ENCODE measurements at regions not wholly inside any gene's neighbourhood (a gene's known extent, or its start where the extent isn't known, plus 50 kb on each side); places are given as distances from the start of the nearest gene placed in this dataset.

- Histone ChIP-seq H3K9me3 (peaks cover 0 to 25% (median 0%) of the 10 kb centered on the region in 4 donors), H3K36me3 (no peaks in the 10 kb centered on the region), H3K27me3 (no peaks in the 10 kb centered on the region), H3K4me1 (peaks cover 0 to 7% (median 0%) of the 10 kb centered on the region in 4 donors), H3K4me3 (no peak overlapping the region), H3K27ac (no peak overlapping the region)
- TF ChIP-seq, protein P1, sequence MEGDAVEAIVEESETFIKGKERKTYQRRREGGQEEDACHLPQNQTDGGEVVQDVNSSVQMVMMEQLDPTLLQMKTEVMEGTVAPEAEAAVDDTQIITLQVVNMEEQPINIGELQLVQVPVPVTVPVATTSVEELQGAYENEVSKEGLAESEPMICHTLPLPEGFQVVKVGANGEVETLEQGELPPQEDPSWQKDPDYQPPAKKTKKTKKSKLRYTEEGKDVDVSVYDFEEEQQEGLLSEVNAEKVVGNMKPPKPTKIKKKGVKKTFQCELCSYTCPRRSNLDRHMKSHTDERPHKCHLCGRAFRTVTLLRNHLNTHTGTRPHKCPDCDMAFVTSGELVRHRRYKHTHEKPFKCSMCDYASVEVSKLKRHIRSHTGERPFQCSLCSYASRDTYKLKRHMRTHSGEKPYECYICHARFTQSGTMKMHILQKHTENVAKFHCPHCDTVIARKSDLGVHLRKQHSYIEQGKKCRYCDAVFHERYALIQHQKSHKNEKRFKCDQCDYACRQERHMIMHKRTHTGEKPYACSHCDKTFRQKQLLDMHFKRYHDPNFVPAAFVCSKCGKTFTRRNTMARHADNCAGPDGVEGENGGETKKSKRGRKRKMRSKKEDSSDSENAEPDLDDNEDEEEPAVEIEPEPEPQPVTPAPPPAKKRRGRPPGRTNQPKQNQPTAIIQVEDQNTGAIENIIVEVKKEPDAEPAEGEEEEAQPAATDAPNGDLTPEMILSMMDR (IDR thresholded peaks at IDR 0.05) = no peak
- TF ChIP-seq POLR2A (IDR thresholded peaks at IDR 0.05) (no peak), EP300 (IDR thresholded peaks at IDR 0.05) (no peak)
- WGBS, 2 donors = 35 to 44% methylated on average over 4 of the region's 4 CpGs
- no peak for DNase-seq (ENCODE audit: low spot score in 2 of 2)
Measured at GRCh38 chr10:78876449-78876848, 192.3 kb upstream of the ZMIZ1 start.

DNA sequence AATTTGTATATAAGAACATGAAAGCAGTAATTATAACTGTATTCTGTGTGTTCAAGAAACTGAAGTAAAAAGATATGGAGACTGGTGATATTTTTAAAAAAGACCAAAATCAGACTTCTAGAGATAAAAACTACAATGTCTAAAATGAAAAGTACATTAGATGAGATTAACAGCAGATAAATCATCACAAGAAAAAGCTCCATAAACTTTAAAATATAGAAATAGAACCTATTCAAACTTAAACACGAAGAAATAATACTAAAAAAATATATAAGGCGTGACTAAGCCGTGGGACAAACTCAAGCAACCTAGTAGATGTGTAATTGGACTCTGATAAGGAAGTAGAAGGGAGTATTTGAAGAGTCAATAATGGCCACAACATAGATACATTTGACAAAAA lies 189.1 kb upstream of the ZMIZ1 start:
- Histone ChIP-seq H3K4me3 (no peak overlapping the region), H3K36me3 (no peaks in the 10 kb centered on the region), H3K27me3 (no peaks in the 10 kb centered on the region), H3K4me1 (peaks cover 0 to 7% (median 0%) of the 10 kb centered on the region in 4 donors), H3K27ac (no peak overlapping the region), H3K9me3 (peaks cover 0 to 34% (median 0%) of the 10 kb centered on the region in 4 donors)
- no peak for DNase-seq (ENCODE audit: low spot score in 2 of 2)
- WGBS, 2 donors = 89 to 90% methylated on average over 3 of the region's 3 CpGs
- TF ChIP-seq EP300 (IDR thresholded peaks at IDR 0.05) = no peak
- no peak for TF ChIP-seq POLR2A (IDR thresholded peaks at IDR 0.05)
- TF ChIP-seq, protein P1 (IDR thresholded peaks at IDR 0.05) = no peak

GRCh38 chr10:78886129-78886528 lies 182.6 kb upstream of the ZMIZ1 start:
- TF ChIP-seq POLR2A (IDR thresholded peaks at IDR 0.05) = no peak
- TF ChIP-seq, protein P1 (IDR thresholded peaks at IDR 0.05) = no peak
- no peak for TF ChIP-seq EP300 (IDR thresholded peaks at IDR 0.05)
- no peaks in the 10 kb centered on the region for H3K4me1 ChIP-seq
- H3K4me3 ChIP-seq = no peak overlapping the region
- no peaks in the 10 kb centered on the region for H3K27me3 ChIP-seq
- H3K9me3 ChIP-seq = peaks cover 0 to 25% (median 0%) of the 10 kb centered on the region in 4 donors
- no peaks in the 10 kb centered on the region for H3K36me3 ChIP-seq
- H3K27ac ChIP-seq = no peak overlapping the region
- DNase-seq (ENCODE audit: low spot score in 2 of 2) = no peak

GRCh38 chr10:78889536-78890063 lies 179.2 kb upstream of the ZMIZ1 start:
- Histone ChIP-seq H3K36me3 (no peaks in the 10 kb centered on the region), H3K27me3 (no peaks in the 10 kb centered on the region), H3K4me1 (no peaks in the 10 kb centered on the region), H3K27ac (no peak overlapping the region), H3K4me3 (no peak overlapping the region), H3K9me3 (peaks cover 0 to 15% (median 0%) of the 10 kb centered on the region in 4 donors)
- TF ChIP-seq EP300 (IDR thresholded peaks at IDR 0.05) (no peak), POLR2A (IDR thresholded peaks at IDR 0.05) (no peak)
- TF ChIP-seq, protein P1 (IDR thresholded peaks at IDR 0.05) = no peak
- WGBS, 2 donors = 82 to 87% methylated on average over 7 of the region's 7 CpGs
- DNase-seq (ENCODE audit: low spot score in 2 of 2) = no peak

- Histone ChIP-seq H3K4me3 (no peak overlapping the region), H3K27ac (no peak overlapping the region), H3K9me3 (peaks cover 0 to 12% (median 0%) of the 10 kb centered on the region in 4 donors), H3K36me3 (no peaks in the 10 kb centered on the region), H3K27me3 (no peaks in the 10 kb centered on the region), H3K4me1 (no peaks in the 10 kb centered on the region)
- WGBS, 2 donors = 86 to 89% methylated on average over 3 of the region's 3 CpGs
- TF ChIP-seq EP300 (IDR thresholded peaks at IDR 0.05) = no peak
- TF ChIP-seq POLR2A (IDR thresholded peaks at IDR 0.05) = no peak
- TF ChIP-seq, protein P1 (IDR thresholded peaks at IDR 0.05) = no peak
- no peak for DNase-seq (ENCODE audit: low spot score in 2 of 2)
Measured at GRCh38 chr10:78890506-78890905, 178.3 kb upstream of the ZMIZ1 start.

Measured in tibial nerve (tissue), 4 donors.